SK-N-SH (cell line): ENCODE measurements at regions not wholly inside any gene's neighbourhood (a gene's known extent, or its start where the extent isn't known, plus 50 kb on each side); places are given as distances from the start of the nearest gene placed in this dataset.

Experiments
- CTCF ChIA-PET: fragments of 300-600, 350-600 bp; formaldehyde crosslinking; extraction: SDS; loops from one replicate; lab custom pipeline; 2021; lab: Yijun Ruan, JAX
- POLR2A ChIA-PET: fragments of 350-600 bp; sonication (Branson Sonifier 250); formaldehyde crosslinking; extraction: SDS; loops from one replicate; lab custom pipeline; 2020; ENCODE audit warnings: antibody characterized with exemption, inconsistent platforms; lab: Yijun Ruan, JAX
- DNase-seq: peaks from one replicate; pipeline ENCODE4 v3.0.0; 2012
- H2AFZ ChIP-seq: fragments of 200-600 bp; sonication (generic); 2 replicates; pipeline ENCODE4 v1.8.1; 2016; ENCODE audit warnings: antibody characterized with exemption, mild to moderate bottlenecking, low read depth
- H3F3A ChIP-seq: fragments of 200-600 bp; sonication (generic); replicated peaks from 2 replicates; pipeline ENCODE3; 2016; ENCODE audit warnings: antibody characterized with exemption, mild to moderate bottlenecking; ENCODE audit not compliant: insufficient read depth
- H3K27ac ChIP-seq, 2 experiments: fragments of 200-500 bp in 1 of 2; fragments of 200-600 bp in 1 of 2; sonication (Bioruptor generic) in 1 of 2; sonication (generic), shearing (Covaris generic) in 1 of 2; 2 replicates each; pipeline versions ENCODE4 v1.5.1 to v1.6.1; 2014 to 2016; ENCODE audit warnings: low read depth in 2 of 2, inconsistent platforms in 1 of 2, low read length in 1 of 2, mild to moderate bottlenecking in 1 of 2, mixed read lengths in 1 of 2
- H3K27me3 ChIP-seq: fragments of 200-600 bp; sonication (generic), shearing (Covaris generic); 2 replicates; pipeline ENCODE4 v1.6.1; 2016; ENCODE audit warnings: mixed run types; ENCODE audit not compliant: insufficient read depth
- H3K36me3 ChIP-seq, 2 experiments: fragments of 200-500 bp in 1 of 2; fragments of 200-600 bp in 1 of 2; sonication (Bioruptor generic) in 1 of 2; sonication (generic) in 1 of 2; replicated peaks in 1 of 2; 2 replicates each; pipeline versions ENCODE3 to v1.5.1; 2014 to 2016; ENCODE audit warnings: low read length in 1 of 2, mild to moderate bottlenecking in 1 of 2; ENCODE audit not compliant: insufficient read depth in 2 of 2, control insufficient read depth in 1 of 2
- H3K4me1 ChIP-seq, 2 experiments: fragments of 200-500 bp in 1 of 2; fragments of 200-600 bp in 1 of 2; sonication (Bioruptor generic) in 1 of 2; sonication (generic), shearing (Covaris generic) in 1 of 2; 2 replicates each; pipeline versions ENCODE4 v1.5.1 to v1.6.1; 2014 to 2016; ENCODE audit warnings: low read depth in 1 of 2, low read length in 1 of 2, mixed run types in 1 of 2; ENCODE audit not compliant: insufficient read depth in 2 of 2, control insufficient read depth in 1 of 2
- H3K4me2 ChIP-seq: fragments of 200-600 bp; sonication (generic), shearing (Covaris generic); 2 replicates; pipeline ENCODE4 v1.6.1; 2017; ENCODE audit warnings: mixed run types
- H3K4me3 ChIP-seq, 2 experiments: fragments of 200-500 bp in 1 of 2; fragments of 200-600 bp in 1 of 2; sonication (Bioruptor generic) in 1 of 2; sonication (generic), shearing (Covaris generic) in 1 of 2; 2 replicates each; pipeline versions ENCODE4 v1.5.1 to v1.8.1; 2014 to 2016; ENCODE audit warnings: low read depth in 2 of 2, inconsistent platforms in 1 of 2, low read length in 1 of 2, mild to moderate bottlenecking in 1 of 2, mixed read lengths in 1 of 2, moderate library complexity in 1 of 2
- H3K79me2 ChIP-seq: fragments of 200-600 bp; sonication (generic); 2 replicates; pipeline ENCODE4 v1.8.1; 2017; ENCODE audit warnings: mild to moderate bottlenecking; ENCODE audit not compliant: insufficient read depth
- H3K9ac ChIP-seq: fragments of 200-600 bp; sonication (generic); 2 replicates; pipeline ENCODE4 v1.6.1; 2017; ENCODE audit warnings: mixed run types
- H3K9me2 ChIP-seq: fragments of 200-600 bp; sonication (generic); 2 replicates; pipeline ENCODE4 v1.6.1; 2017; ENCODE audit warnings: mixed run types
- H3K9me3 ChIP-seq: fragments of 200-600 bp; sonication (generic); 2 replicates; pipeline ENCODE4 v1.6.1; 2017; ENCODE audit warnings: mixed run types, mild to moderate bottlenecking, moderate library complexity
- H4K20me1 ChIP-seq: fragments of 200-600 bp; sonication (generic); 2 replicates; pipeline ENCODE4 v1.6.1; 2017; ENCODE audit warnings: mild to moderate bottlenecking, mixed run types; ENCODE audit not compliant: insufficient read depth
- CHD2 ChIP-seq: fragments of 150-350 bp; IDR thresholded peaks from 2 replicates; pipeline ENCODE4 v1.6.1; 2018; ENCODE audit warnings: low read length; ENCODE audit not compliant: partially characterized antibody
- ELF1 ChIP-seq: IDR thresholded peaks from 2 replicates; pipeline ENCODE4 v1.4.0; 2012
- EP300 ChIP-seq, 2 experiments: IDR thresholded peaks; 2 replicates each; pipeline versions ENCODE4 v1.4.0 to v1.6.1; 2012; ENCODE audit warnings: borderline replicate concordance in 1 of 2, low read depth in 1 of 2, low read length in 1 of 2
- FOXJ3 ChIP-seq: sonication (generic); formaldehyde crosslinking; IDR thresholded peaks from 2 replicates; pipeline ENCODE4 v1.5.1; 2020; ENCODE audit warnings: mild to moderate bottlenecking, missing genetic modification reagents
- FOXM1 ChIP-seq: IDR thresholded peaks from 2 replicates; pipeline ENCODE4 v1.4.0; 2012; ENCODE audit warnings: low read depth, mild to moderate bottlenecking
- GABPA ChIP-seq: IDR thresholded peaks from 2 replicates; pipeline ENCODE4 v1.4.0; 2012; ENCODE audit warnings: low read depth, mild to moderate bottlenecking
- GATA2 ChIP-seq: sonication (generic); formaldehyde crosslinking; IDR thresholded peaks from 2 replicates; pipeline ENCODE4 v1.5.0; 2020; ENCODE audit warnings: mild to moderate bottlenecking, missing genetic modification reagents
- MEF2A ChIP-seq: IDR thresholded peaks from 2 replicates; pipeline ENCODE4 v1.4.0; 2012; ENCODE audit warnings: low read depth, borderline replicate concordance
- POLR2AphosphoS5 ChIP-seq: IDR thresholded peaks from 2 replicates; pipeline ENCODE4 v1.6.1; 2012; ENCODE audit warnings: low read depth, low read length
- RFX5 ChIP-seq: IDR thresholded peaks from 2 replicates; pipeline ENCODE4 v1.6.1; 2012; ENCODE audit warnings: mild to moderate bottlenecking, improper control_type of control experiment, low read length
- SIN3A ChIP-seq: IDR thresholded peaks from 2 replicates; pipeline ENCODE4 v1.6.1; 2012; ENCODE audit warnings: low read depth, mild to moderate bottlenecking, low read length, moderate library complexity, borderline replicate concordance
- TCF12 ChIP-seq: IDR thresholded peaks from 2 replicates; pipeline ENCODE4 v1.4.0; 2012
- YY1 ChIP-seq: IDR thresholded peaks from 2 replicates; pipeline ENCODE4 v1.4.0; 2012; ENCODE audit warnings: low read depth, mild to moderate bottlenecking
- WGBS: methylation state at CpG from one replicate; pipeline ENCODE4 v1.1.6; 2017; ENCODE audit warnings: low lambda C conversion rate; 5-methylcytosine and 5-hydroxymethylcytosine counted together
- TF ChIP-seq, protein P1 (sequence below): fragments of 150-350 bp; IDR thresholded peaks from 2 replicates; pipeline ENCODE4 v1.6.1; 2016; ENCODE audit warnings: mild to moderate bottlenecking, low read depth, low read length
- TF ChIP-seq, protein P2 (sequence below): fragments of 150-350 bp; IDR thresholded peaks from 2 replicates; pipeline ENCODE4 v1.6.1; 2017; ENCODE audit warnings: antibody characterized with exemption, low read length, low read depth, borderline replicate concordance
- TF ChIP-seq, protein P3 (sequence below): IDR thresholded peaks from 2 replicates; pipeline ENCODE4 v1.4.0; 2012; ENCODE audit warnings: low read depth, borderline replicate concordance
- TF ChIP-seq, protein P4 (sequence below): IDR thresholded peaks from 2 replicates; pipeline ENCODE4 v1.4.0; 2012; ENCODE audit warnings: low read depth

DNA sequence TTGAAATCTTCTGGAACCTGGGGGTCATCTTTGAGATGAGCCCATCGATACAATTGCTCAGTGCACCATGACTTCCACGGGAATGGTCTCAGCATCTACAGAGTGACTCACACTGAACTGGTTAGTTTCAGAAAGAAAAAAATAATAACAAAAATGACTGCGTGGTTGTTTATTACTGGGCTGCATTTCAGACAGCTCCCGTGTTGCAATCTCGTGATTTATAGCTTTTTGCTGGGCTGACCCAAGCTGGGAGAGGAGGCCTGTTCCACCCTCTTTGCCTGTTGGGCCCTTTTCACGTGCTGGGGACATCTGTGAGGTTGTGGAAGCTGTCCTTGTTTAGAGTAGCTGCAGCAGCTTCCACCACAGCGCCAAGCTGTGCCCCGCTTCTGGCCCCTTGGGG, 225.5 kb downstream of the BMP7 start (continued):
- TF ChIP-seq, protein P1, sequence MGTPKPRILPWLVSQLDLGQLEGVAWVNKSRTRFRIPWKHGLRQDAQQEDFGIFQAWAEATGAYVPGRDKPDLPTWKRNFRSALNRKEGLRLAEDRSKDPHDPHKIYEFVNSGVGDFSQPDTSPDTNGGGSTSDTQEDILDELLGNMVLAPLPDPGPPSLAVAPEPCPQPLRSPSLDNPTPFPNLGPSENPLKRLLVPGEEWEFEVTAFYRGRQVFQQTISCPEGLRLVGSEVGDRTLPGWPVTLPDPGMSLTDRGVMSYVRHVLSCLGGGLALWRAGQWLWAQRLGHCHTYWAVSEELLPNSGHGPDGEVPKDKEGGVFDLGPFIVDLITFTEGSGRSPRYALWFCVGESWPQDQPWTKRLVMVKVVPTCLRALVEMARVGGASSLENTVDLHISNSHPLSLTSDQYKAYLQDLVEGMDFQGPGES, result no peak
- TF ChIP-seq POLR2AphosphoS5 (no peak), FOXM1 (no peak), SIN3A (no peak), TCF12 (no peak), EP300 (IDR thresholded peaks at IDR 0.05; ENCODE audit: borderline replicate concordance in 1 of 2, low read depth in 1 of 2, low read length in 1 of 2) (no peak), CHD2 (no peak), GATA2 (CRISPR knock-in tag) (no peak), MEF2A (no peak), ELF1 (no peak)
- TF ChIP-seq, protein P2, sequence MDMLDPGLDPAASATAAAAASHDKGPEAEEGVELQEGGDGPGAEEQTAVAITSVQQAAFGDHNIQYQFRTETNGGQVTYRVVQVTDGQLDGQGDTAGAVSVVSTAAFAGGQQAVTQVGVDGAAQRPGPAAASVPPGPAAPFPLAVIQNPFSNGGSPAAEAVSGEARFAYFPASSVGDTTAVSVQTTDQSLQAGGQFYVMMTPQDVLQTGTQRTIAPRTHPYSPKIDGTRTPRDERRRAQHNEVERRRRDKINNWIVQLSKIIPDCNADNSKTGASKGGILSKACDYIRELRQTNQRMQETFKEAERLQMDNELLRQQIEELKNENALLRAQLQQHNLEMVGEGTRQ, result no peak
- TF ChIP-seq, protein P3, sequence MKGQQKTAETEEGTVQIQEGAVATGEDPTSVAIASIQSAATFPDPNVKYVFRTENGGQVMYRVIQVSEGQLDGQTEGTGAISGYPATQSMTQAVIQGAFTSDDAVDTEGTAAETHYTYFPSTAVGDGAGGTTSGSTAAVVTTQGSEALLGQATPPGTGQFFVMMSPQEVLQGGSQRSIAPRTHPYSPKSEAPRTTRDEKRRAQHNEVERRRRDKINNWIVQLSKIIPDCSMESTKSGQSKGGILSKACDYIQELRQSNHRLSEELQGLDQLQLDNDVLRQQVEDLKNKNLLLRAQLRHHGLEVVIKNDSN, result no peak

DNA sequence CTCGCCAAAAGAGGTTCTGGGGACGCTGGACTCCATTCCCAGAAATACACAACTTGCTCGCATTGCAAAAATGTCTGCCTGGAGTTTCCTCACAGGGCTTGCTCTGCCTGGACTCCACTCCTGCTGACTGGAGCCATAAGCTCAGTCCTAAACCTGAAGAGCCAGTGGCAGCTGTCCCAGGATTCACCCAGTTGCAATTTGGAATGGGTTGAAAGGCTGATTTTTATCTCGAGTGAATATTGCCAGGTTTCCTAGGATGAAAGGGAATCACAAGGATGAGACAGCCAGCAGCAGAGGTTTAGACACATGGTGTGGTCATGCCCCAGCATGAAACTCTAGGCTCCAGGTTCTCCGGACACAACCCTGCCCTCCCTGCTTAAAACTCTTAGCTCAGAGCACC, 223.3 kb downstream of the BMP7 start:
- POLR2A ChIA-PET, result no interaction called here
- no peaks in the 10 kb centered on the region; a peak in 1 of 4 replicates for H3K4me1 ChIP-seq

More for the DNA sequence above, 223.3 kb downstream of the BMP7 start:
- Histone ChIP-seq H3K27ac (no peak overlapping the region), H3K9me2 (no peaks in the 10 kb centered on the region)
- 14% methylated on average over 2 of the region's 5 CpGs for WGBS
- TF ChIP-seq FOXM1 (no peak), RFX5 (no peak), FOXJ3 (CRISPR knock-in tag) (no peak), YY1 (no peak), GABPA (no peak)
- TF ChIP-seq, protein P4, sequence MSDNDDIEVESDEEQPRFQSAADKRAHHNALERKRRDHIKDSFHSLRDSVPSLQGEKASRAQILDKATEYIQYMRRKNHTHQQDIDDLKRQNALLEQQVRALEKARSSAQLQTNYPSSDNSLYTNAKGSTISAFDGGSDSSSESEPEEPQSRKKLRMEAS, result no peak
- TF ChIP-seq, all 33 proteins: peak for 0
- CTCF ChIA-PET, result interaction anchor here (0.6 to 2.5 kb wide), 2 partner anchors 456 to 493 kb away, joined by 3 to 8 read pairs; no protein-coding TSS in a partner anchor
- H3K36me3 ChIP-seq, result no peaks in the 10 kb centered on the region
- no peak overlapping the region for H3K9ac ChIP-seq
- no peaks in the 10 kb centered on the region for H4K20me1 ChIP-seq
- H3K4me2 ChIP-seq, result no peak overlapping the region
- no peak overlapping the region for H2AFZ ChIP-seq
- no peak for DNase-seq
- H3K9me3 ChIP-seq, result no peaks in the 10 kb centered on the region
- H3K79me2 ChIP-seq, result no peaks in the 10 kb centered on the region
- no peak overlapping the region for H3K4me3 ChIP-seq
- peaks cover 30% of the 10 kb centered on the region; the same call in 1 of the 2 replicates for H3K27me3 ChIP-seq
- H3F3A ChIP-seq, result no peaks in the 10 kb centered on the region
